Midbrain (tissue), 1 donor: ENCODE measurements at regions not wholly inside any gene's neighbourhood (a gene's known extent, or its start where the extent isn't known, plus 50 kb on each side); places are given as distances from the start of the nearest gene placed in this dataset.
"Not testable (repeated sequence)": the region's sequence is repeated elsewhere in the genome, so short reads cannot be mapped to it uniquely, and the experiment has no call there.

Source experiments
- DNase-seq: peaks from one replicate; lab custom pipeline; 2025; lab: John Stamatoyannopoulos, UW

GRCh38 chr7:41578700-41579099 is 124.2 kb downstream of the INHBA start:
- no peak for DNase-seq

GRCh38 chr7:41576166-41576565 is 126.7 kb downstream of the INHBA start:
- no peak for DNase-seq

GRCh38 chr7:41574377-41574776 is 128.5 kb downstream of the INHBA start:
- no peak for DNase-seq

- DNase-seq = no peak
Observed at GRCh38 chr7:41573862-41574261, 129.0 kb downstream of the INHBA start.

- DNase-seq = no peak
Observed at GRCh38 chr7:41573443-41573842, 129.4 kb downstream of the INHBA start.

GRCh38 chr7:41573015-41573414 is 129.9 kb downstream of the INHBA start:
- no peak for DNase-seq

GRCh38 chr7:41571573-41571972 is 131.3 kb downstream of the INHBA start:
- no peak for DNase-seq

GRCh38 chr7:41570766-41571165 is 132.1 kb downstream of the INHBA start:
- DNase-seq = no peak

- no peak for DNase-seq
Observed at GRCh38 chr7:41568135-41568534, 134.8 kb downstream of the INHBA start.

GRCh38 chr7:41567731-41568114 is 135.2 kb downstream of the INHBA start:
- DNase-seq = no peak

- DNase-seq = no peak
Observed at GRCh38 chr7:41567031-41567730, 135.7 kb downstream of the INHBA start.

- no peak for DNase-seq
Observed at GRCh38 chr7:41566581-41566980, 136.3 kb downstream of the INHBA start.

GRCh38 chr7:41565655-41566054 is 137.2 kb downstream of the INHBA start:
- no peak for DNase-seq

GRCh38 chr7:41559426-41559825 is 143.5 kb downstream of the INHBA start:
- no peak for DNase-seq

GRCh38 chr7:41554481-41554880 is 148.4 kb downstream of the INHBA start:
- DNase-seq = no peak

GRCh38 chr7:41550046-41550445 is 152.8 kb downstream of the INHBA start:
- not testable (repeated sequence) for DNase-seq

- no peak for DNase-seq
Observed at GRCh38 chr7:41544241-41544640, 158.6 kb downstream of the INHBA start.

GRCh38 chr7:41540601-41541000 is 162.3 kb downstream of the INHBA start:
- no peak for DNase-seq

- DNase-seq = no peak
Observed at GRCh38 chr7:41538810-41539724, 163.8 kb downstream of the INHBA start.

- no peak for DNase-seq
Observed at GRCh38 chr7:41536873-41537665, 165.8 kb downstream of the INHBA start.

GRCh38 chr7:41536122-41536872 is 166.6 kb downstream of the INHBA start:
- no peak for DNase-seq

- DNase-seq = no peak
Observed at GRCh38 chr7:41529831-41530230, 173.1 kb downstream of the INHBA start.
